CD14-positive monocyte (primary cell): ENCODE measurements at regions not wholly inside any gene's neighbourhood (a gene's known extent, or its start where the extent isn't known, plus 50 kb on each side); places are given as distances from the start of the nearest gene placed in this dataset.

Experiments used
- DNase-seq, 3 donors: peaks; one replicate each; pipeline ENCODE4 v3.0.0-alpha.2; 2011 to 2022
- H2AFZ ChIP-seq: 2 replicates; pipeline ENCODE4 v1.6.0; 2012; ENCODE audit warnings: mild to moderate bottlenecking, low read depth, low read length, inconsistent platforms; ENCODE audit not compliant: insufficient read depth, poor library complexity, severe bottlenecking
- H3K27ac ChIP-seq, 2 donors: 1 replicate in 1 of 2; 2 replicates in 1 of 2; pipeline ENCODE4 v1.5.1; 2012 to 2013; ENCODE audit warnings: low read length in 2 of 2, control low read depth in 1 of 2, inconsistent platforms in 1 of 2, low read depth in 1 of 2, mild to moderate bottlenecking in 1 of 2
- H3K27me3 ChIP-seq, 2 donors: one replicate each; pipeline versions ENCODE4 v1.6.0 to v1.6.1; 2011 to 2013; ENCODE audit warnings: low read length in 2 of 2; ENCODE audit not compliant: control insufficient read depth in 2 of 2, insufficient read depth in 2 of 2
- H3K36me3 ChIP-seq, 2 donors: replicated peaks in 1 of 2; 1 replicate in 1 of 2; 2 replicates in 1 of 2; pipeline versions ENCODE4 v1.5.1 to v1.6.1; 2012 to 2013; ENCODE audit warnings: low read length in 2 of 2, control low read depth in 1 of 2, inconsistent platforms in 1 of 2, mild to moderate bottlenecking in 1 of 2; ENCODE audit not compliant: insufficient read depth in 2 of 2, control insufficient read depth in 1 of 2
- H3K4me1 ChIP-seq, 2 donors: 1 replicate in 1 of 2; 2 replicates in 1 of 2; pipeline versions ENCODE4 v1.5.1 to v1.6.1; 2012 to 2013; ENCODE audit warnings: low read length in 2 of 2, control low read depth in 1 of 2, inconsistent platforms in 1 of 2, mild to moderate bottlenecking in 1 of 2, moderate library complexity in 1 of 2; ENCODE audit not compliant: insufficient read depth in 2 of 2, control insufficient read depth in 1 of 2
- H3K4me2 ChIP-seq: replicated peaks from 2 replicates; pipeline ENCODE3; 2012; ENCODE audit warnings: low read length, moderate library complexity, mild to moderate bottlenecking; ENCODE audit not compliant: poor library complexity, severe bottlenecking; ENCODE audit errors: extremely low read depth
- H3K4me3 ChIP-seq, 3 experiments: fragments of 200-600 bp in 1 of 3; sonication (generic) in 1 of 3; replicated peaks in 1 of 3; 1 replicate in 2 of 3; 2 replicates in 1 of 3; pipeline ENCODE4 v1.5.1; 2011 to 2013; ENCODE audit warnings: low read length in 3 of 3, mild to moderate bottlenecking in 3 of 3, control low read depth in 2 of 3, low read depth in 2 of 3, inconsistent platforms in 1 of 3, moderate library complexity in 1 of 3
- H3K79me2 ChIP-seq: 2 replicates; pipeline ENCODE4 v1.6.0; 2012; ENCODE audit warnings: mild to moderate bottlenecking, control low read depth, inconsistent platforms, low read length, moderate library complexity; ENCODE audit not compliant: insufficient read depth
- H3K9ac ChIP-seq: 2 replicates; pipeline ENCODE4 v1.6.0; 2017; ENCODE audit warnings: low read length, mild to moderate bottlenecking; ENCODE audit not compliant: insufficient read depth, poor library complexity, severe bottlenecking
- H3K9me3 ChIP-seq, 2 donors: replicated peaks in 1 of 2; 1 replicate in 1 of 2; 2 replicates in 1 of 2; pipeline versions ENCODE4 v1.5.1 to v1.6.1; 2012 to 2013; ENCODE audit warnings: low read length in 2 of 2, control low read depth in 1 of 2; ENCODE audit not compliant: control insufficient read depth in 1 of 2, insufficient read depth in 1 of 2
- H4K20me1 ChIP-seq: 2 replicates; pipeline ENCODE4 v1.6.0; 2012; ENCODE audit warnings: mild to moderate bottlenecking, low read length, control low read depth, moderate library complexity; ENCODE audit not compliant: insufficient read depth
- H3K27ac Mint-ChIP-seq, 7 donors: one replicate each; pipeline ENCODE4 v1.8.0; 2020; ENCODE audit warnings: mild to moderate bottlenecking in 7 of 7, mixed read lengths in 7 of 7, moderate library complexity in 6 of 7, inconsistent platforms in 2 of 7
- H3K27me3 Mint-ChIP-seq, 3 donors: one replicate each; pipeline ENCODE4 v1.8.0; 2021 to 2022; ENCODE audit warnings: low read depth in 3 of 3, mild to moderate bottlenecking in 3 of 3, mixed read lengths in 3 of 3, moderate library complexity in 3 of 3, inconsistent platforms in 1 of 3
- H3K36me3 Mint-ChIP-seq, 2 donors: one replicate each; pipeline ENCODE4 v1.8.0; 2020; ENCODE audit warnings: mixed read lengths in 2 of 2, inconsistent platforms in 1 of 2, mild to moderate bottlenecking in 1 of 2
- H3K4me1 Mint-ChIP-seq: one replicate; pipeline ENCODE4 v1.8.0; 2020; ENCODE audit warnings: mild to moderate bottlenecking, mixed read lengths
- H3K4me3 Mint-ChIP-seq, 2 donors: one replicate each; pipeline ENCODE4 v1.8.0; 2020; ENCODE audit warnings: mild to moderate bottlenecking in 2 of 2, mixed read lengths in 2 of 2, moderate library complexity in 1 of 2
- H3K9me3 Mint-ChIP-seq, 7 donors: one replicate each; pipeline ENCODE4 v1.8.0; 2020 to 2022; ENCODE audit warnings: mixed read lengths in 7 of 7, mild to moderate bottlenecking in 6 of 7, moderate library complexity in 6 of 7, inconsistent platforms in 2 of 7
- whole genome bisulfite sequencing: methylation state at CpG from one replicate; pipeline ENCODE4 v1.1.5; 2013; ENCODE audit warnings: missing lambda C conversion rate; ENCODE audit not compliant: insufficient coverage; 5-methylcytosine and 5-hydroxymethylcytosine counted together
- intact Hi-C, 2 donors: fragments of 100-400 bp; cut with micrococcal nuclease; formaldehyde crosslinking; loops; one replicate each; pipeline versions ENCODE4 v1.15.0 to v1.15.1; 2023
- TF ChIP-seq, protein P1 (sequence below): fragments of 200-600 bp; IDR thresholded peaks from one replicate; pipeline ENCODE4 v1.8.0; 2022; ENCODE audit warnings: antibody characterized with exemption, mild to moderate bottlenecking

DNA sequence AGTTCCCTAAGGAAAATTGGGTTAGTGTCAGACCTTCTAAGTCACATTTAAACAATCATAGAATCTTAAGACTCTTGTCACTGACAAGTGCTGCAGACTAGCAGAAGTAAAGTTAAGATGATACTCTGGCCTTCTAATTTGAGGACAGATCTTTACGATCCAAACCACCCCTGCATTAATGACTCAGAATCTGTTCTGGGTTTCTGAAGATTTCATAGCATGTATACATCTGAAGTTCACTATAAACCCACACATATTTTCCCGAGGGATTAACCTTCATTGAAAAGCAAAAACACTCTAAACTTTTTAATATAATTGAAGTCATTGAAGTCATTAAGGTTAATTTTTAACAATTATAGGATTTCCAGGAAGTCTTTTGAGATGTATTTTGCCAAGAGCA, 674.3 kb downstream of the IQCM start:
- H3K4me2 ChIP-seq, result no peak overlapping the region
- H3K27me3 ChIP-seq, result no peaks in the 10 kb centered on the region
- Mint-ChIP-seq H3K4me3 (no peak overlapping the region), H3K27me3 (no peaks in the 10 kb centered on the region), H3K9me3 (peaks cover 2 to 10% (median 3%) of the 10 kb centered on the region in 7 donors), H3K27ac (no peak overlapping the region), H3K36me3 (no peaks in the 10 kb centered on the region), H3K4me1 (no peaks in the 10 kb centered on the region)
- TF ChIP-seq, protein P1, sequence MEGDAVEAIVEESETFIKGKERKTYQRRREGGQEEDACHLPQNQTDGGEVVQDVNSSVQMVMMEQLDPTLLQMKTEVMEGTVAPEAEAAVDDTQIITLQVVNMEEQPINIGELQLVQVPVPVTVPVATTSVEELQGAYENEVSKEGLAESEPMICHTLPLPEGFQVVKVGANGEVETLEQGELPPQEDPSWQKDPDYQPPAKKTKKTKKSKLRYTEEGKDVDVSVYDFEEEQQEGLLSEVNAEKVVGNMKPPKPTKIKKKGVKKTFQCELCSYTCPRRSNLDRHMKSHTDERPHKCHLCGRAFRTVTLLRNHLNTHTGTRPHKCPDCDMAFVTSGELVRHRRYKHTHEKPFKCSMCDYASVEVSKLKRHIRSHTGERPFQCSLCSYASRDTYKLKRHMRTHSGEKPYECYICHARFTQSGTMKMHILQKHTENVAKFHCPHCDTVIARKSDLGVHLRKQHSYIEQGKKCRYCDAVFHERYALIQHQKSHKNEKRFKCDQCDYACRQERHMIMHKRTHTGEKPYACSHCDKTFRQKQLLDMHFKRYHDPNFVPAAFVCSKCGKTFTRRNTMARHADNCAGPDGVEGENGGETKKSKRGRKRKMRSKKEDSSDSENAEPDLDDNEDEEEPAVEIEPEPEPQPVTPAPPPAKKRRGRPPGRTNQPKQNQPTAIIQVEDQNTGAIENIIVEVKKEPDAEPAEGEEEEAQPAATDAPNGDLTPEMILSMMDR, result no peak
- H3K36me3 ChIP-seq, result no peaks in the 10 kb centered on the region
- intact Hi-C loops, result no loop called here
- H3K4me3 ChIP-seq, result no peak overlapping the region
- no CpG with 5 or more reads among the region's 2 CpGs for WGBS
- peaks cover 5 to 16% of the 10 kb centered on the region in 2 donors for H3K9me3 ChIP-seq
- no peak overlapping the region for H2AFZ ChIP-seq
- no peaks in the 10 kb centered on the region for H3K4me1 ChIP-seq
- no peaks in the 10 kb centered on the region for H3K79me2 ChIP-seq
- H4K20me1 ChIP-seq, result no peaks in the 10 kb centered on the region
- H3K9ac ChIP-seq, result no peak overlapping the region
- no peak overlapping the region for H3K27ac ChIP-seq
- no peak for DNase-seq

- intact Hi-C loops, result no loop called here
- DNase-seq, result no peak
- no peak overlapping the region for H3K9ac ChIP-seq
- H3K4me1 ChIP-seq, result no peaks in the 10 kb centered on the region
- no peak overlapping the region for H3K4me2 ChIP-seq
- TF ChIP-seq, protein P1, result no peak
- H3K27ac ChIP-seq, result no peak overlapping the region
- H3K4me3 Mint-ChIP-seq, result no peak overlapping the region
- no peak overlapping the region for H3K27ac Mint-ChIP-seq
- no peaks in the 10 kb centered on the region for H3K36me3 Mint-ChIP-seq
- peaks cover 2 to 12% (median 5%) of the 10 kb centered on the region in 7 donors for H3K9me3 Mint-ChIP-seq
- H3K4me3 ChIP-seq, result no peak overlapping the region
- no peak overlapping the region for H2AFZ ChIP-seq
- peaks cover 5 to 20% of the 10 kb centered on the region in 2 donors for H3K9me3 ChIP-seq
- no peaks in the 10 kb centered on the region for H4K20me1 ChIP-seq
- no peaks in the 10 kb centered on the region for H3K36me3 ChIP-seq
- WGBS, result no CpG with 5 or more reads among the region's 2 CpGs
- no peaks in the 10 kb centered on the region for H3K27me3 ChIP-seq
- no peaks in the 10 kb centered on the region for H3K27me3 Mint-ChIP-seq
- H3K4me1 Mint-ChIP-seq, result no peaks in the 10 kb centered on the region
- no peaks in the 10 kb centered on the region for H3K79me2 ChIP-seq
Measured at GRCh38 chr4:149140841-149141240, 674.8 kb downstream of the IQCM start.
